ENCODE measurements at regions not wholly inside any gene's neighbourhood (a gene's known extent, or its start where the extent isn't known, plus 50 kb on each side); places are given as distances from the start of the nearest gene placed in this dataset.
A peak's percentile ranks its signal among the peaks of the same experiment; 100 is the strongest.

- no peak for DNase-seq (ENCODE audit: low read depth in 2 of 2)
These were observed 75.2 kb downstream of the RHCG start for GRCh38 chr15:89421219-89421618.

DNA sequence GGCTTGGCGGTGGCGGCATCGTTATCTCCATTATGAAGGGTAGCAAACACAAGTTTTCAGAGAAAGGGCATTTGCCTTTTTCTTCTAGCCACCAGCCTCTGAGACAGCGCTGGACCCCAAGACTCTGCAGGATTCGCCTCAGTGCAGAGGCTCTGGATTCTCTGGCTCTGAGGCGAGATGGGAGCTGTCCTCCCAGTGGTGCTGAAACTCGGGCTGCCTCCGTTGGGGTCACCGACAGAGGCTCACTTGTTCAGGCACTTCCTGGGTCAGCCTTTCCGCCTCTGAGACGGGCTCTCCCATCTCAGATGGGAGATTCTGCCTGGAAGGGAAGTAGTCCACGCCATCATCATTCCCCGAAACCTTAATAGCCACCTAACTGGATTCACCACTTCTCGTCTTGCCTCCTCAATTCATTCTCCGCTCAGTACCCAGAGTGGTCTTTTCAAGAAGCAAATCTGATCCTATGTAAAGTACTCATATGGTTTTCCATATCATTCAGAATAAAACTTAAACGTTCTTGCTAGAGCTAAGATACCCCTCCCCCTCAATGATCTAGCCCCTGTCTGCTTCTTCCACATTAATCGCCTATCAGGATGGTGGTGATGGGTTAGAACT lies 76.9 kb downstream of the RHCG start:
- DNase-seq (ENCODE audit: low read depth in 2 of 2): no peak

DNA sequence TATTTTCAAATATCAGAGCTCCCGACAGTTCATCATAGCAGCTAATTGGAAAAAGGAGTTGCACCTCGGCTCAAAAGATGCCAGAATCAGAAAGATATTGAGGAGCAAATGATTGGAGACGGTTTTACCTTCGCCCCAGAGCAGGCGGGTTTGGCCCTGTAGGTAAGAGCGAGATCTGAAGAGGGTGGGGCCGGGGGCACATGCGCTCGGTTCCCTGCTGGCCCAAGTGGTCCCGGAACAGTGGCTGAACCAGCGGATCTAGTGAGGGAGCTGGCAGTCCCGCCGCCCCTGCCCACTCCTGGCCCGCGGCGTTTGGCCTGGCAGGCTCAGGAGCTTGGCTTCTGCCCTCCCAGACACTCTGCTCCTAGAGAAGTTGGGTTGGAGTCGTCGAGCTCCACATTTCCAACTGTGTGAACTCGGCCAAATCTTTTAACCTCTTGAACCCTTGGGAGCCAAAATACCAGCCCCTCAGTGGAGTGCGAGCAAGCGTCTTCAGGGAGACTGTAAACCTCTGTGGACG lies 79.1 kb downstream of the RHCG start:
- DNase-seq (ENCODE audit: low read depth in 2 of 2): no peak

DNA sequence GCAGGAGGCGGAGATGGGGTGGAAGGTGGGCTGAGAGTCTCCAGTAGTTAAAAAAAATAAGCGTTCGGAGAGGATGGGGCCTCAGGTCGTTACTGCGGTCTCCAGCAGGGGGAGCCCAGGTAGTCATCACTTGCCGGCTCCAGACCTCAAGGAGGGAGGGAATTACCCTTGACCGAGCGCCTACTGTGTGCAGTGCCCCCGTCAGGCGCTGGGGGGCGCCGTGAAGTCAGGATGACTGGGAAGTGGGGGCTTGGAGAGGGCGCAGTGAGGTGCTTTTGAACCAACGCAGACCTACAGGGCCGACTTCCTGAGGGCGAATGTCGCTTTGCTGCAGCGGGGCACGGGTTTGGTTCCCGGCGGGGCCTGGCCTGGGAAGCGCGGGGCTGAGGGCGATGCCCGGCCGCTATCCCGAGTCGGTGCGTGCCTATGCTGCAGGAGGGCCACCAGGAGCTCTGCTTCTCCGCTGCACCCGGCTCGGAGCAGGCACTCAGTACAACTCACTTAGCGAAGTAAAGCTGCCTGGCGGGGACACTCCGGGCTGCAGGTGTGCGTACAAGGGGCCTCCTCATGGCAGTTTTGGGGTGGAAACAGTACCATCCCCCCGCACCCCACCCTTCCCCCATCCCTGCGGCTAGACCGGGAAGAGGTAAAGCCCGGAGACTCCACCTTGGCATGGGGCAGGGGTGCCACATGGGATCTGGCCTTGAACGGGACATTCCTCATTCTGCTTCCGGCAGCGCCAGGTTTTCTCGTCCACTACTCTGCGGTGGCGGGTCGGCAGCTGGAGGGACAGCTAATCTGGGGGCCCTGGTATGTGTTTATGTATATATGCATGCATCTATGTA lies 79.8 kb downstream of the RHCG start:
- DNase-seq (ENCODE audit: low read depth in 2 of 2): peak; percentile 31 to 32

DNA sequence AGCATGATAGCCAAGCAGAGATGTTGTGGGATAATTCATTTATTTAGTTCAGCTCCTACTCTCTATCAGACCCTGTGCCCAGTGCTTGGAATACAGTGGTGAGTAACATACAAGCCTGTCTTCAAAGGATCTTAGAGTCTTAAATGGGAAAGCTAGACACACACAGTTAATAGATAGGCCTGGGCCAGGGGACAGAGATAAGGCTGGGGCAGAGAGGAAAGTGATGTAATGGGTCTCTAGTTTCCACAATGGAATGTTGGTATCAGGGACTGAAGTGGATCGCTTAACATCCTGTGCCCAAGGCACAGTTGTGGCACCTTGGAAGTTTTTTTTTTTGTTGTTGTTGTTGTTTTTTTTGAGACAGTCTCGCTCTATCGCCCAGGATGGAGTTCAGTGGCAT lies 79.9 kb upstream of the POLG start:
- DNase-seq (ENCODE audit: low read depth in 2 of 2): no peak

DNA sequence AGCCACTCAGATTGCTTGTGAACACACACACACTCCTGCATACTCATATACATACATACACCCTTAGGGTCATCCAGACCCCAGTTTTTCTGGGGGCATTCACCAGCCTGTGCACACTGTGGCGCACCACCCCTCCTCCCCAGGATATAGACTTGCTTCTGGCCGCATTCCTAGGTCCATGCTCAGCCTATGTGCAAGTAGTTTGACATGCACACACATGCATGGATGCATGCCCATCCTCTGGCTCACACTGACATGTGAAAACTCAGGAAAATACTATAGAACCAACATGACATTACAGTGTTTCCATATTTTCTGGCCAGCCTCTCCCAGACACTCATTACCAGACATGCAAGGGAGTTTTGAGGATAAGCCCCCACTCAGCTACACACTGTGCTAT lies 79.3 kb upstream of the POLG start:
- no peak for DNase-seq (ENCODE audit: low read depth in 2 of 2)

- no peak for DNase-seq (ENCODE audit: low read depth in 2 of 2)
These were observed 78.3 kb upstream of the POLG start for GRCh38 chr15:89412905-89413411.

GRCh38 chr15:89410039-89410435 lies 75.4 kb upstream of the POLG start:
- DNase-seq (ENCODE audit: low read depth in 2 of 2): no peak

DNA sequence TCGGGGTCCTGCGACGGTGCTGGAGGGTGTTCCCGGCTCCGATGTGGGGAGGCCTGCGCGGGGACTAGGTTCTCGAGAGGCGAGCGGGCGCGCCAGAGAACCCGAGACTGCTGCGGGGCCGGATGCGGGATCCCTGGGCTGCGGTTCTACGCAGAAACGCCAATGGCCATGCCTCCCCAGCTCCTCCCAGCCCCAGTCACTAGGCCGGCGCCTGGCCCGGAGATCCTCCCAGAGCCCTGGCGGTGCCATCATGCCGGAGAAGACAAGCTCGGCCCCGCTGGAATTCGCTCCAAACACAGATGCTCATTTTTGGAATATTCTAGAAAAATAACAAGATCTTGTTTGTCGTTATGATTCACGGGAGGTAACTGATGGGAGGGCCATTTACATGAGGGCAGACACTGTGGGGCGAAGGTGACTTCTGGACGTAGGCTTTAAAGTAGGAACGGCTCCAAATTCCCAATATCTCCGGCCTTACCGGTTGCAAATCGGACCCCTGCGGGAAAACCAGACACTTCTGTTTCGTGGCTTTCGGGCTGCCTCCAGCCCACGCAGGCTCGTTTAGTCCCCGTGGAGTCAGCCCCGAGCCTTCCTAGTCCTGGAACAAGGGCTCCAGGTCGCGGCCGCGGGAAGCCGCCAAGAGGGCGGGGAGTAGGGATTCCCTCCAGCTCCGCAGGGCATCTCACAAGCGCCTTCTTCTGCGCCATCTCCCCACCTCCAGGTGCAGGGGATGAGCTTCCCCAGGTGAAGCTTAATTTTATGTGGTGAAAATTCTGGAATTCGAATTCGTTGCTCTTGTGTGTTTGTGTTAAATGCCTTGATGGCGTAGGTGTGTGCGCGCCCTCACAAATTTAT lies 74.8 kb upstream of the POLG start:
- no peak for DNase-seq (ENCODE audit: low read depth in 2 of 2)

DNA sequence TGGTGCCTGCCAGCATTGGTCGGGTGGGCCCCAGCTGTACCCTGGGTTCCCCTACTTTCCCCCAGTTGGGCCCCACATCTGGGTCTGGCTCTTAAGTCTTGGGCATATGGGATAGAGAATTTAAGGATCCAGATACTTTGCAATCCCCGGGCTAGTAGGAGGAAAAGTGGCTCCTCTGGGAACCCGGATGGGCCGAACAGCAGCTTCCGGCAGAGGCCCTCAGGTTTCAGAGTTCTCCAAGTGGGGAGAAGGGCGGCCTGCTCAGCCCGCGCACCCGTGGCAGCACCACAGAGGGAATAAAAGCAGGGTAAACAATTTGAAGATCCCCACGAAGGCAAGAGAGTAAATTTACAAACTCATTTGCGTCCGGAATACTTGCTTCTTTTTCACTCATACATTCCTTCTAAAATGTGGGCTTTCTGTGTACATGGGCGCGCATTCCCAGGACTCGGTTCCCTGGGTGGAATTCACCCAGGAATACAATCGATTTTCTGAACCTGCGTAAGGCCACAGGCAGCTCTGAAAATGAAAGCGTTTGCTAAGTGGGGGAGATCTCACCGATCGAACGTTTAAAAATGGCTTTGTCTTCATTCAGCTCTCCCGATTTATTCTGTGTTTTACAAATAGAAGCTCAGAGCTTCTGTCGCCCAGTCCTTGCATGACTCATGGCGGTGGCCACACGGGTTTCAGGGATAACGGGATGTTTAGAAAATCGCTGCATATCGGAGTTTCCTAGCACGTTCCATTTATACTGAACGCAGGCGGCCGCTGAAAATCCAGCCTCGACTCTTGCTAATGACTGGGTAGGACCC lies 74.0 kb upstream of the POLG start:
- DNase-seq (ENCODE audit: low read depth in 2 of 2): no peak

DNA sequence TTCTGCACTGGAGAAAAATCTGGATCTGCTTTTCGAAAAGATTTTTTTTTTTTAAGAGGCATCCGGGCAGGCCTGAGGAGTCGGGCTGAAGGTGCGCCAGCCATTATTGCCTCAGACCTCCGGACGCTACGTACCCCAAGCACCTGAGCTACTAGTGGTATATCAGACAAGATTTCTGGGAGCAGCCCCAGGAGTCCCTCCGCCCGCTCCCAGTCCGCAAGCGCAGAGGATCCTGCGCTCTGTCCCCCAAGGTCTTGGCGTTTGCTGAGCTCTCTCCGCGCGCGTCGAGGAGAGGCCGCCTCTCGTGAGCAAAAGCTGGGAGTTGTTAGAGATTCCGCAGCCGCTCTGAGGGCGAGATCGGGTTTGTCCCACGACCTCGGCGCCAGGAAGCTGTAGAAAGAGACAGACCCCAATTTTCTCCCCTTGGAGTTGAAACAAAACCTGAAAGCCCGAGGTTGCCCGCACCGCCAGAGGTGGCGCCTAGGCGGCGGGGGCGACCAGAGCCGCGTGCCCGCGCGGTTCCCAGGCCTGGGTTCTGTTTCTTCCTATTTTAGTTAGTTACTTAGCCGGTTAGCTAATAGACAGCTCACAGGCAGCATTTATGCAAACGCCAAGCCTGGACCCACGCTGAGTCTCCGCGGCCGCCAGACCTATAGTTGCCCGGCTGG lies 72.5 kb upstream of the POLG start:
- DNase-seq (ENCODE audit: low read depth in 2 of 2): no peak

DNA sequence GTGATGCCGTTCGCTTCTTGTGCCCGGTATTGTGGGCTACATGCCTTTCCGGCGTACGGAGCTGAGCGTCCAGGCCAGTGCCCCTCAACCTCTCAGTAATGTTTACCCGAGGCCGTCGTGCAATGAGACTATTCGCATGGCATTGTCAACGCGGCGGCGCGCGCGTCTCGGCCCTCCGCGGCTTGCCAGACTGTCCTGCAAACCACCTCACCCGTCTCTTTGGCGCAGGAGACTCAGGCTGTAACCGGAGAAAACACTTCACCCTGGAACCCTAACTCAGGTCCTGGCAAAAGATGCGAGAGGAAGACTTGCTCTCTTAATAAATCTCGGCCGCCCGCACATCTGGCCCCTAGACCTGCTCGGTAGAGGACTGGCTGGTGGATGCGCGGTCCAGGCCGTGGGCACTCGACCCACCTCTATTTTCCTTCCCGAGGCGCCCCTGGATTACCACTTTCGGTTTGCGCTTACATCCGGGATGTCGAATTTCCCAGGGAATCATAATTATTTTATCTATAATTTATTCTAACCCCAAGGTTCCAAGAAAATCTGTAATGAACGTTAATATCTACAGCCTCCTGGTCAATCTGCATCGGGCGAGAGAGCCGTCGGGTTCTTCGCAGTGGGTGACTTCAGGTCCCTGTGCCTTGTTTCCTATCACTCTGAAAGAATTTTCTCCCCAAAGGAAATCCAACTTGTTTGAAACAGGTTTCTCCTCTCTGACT lies 71.8 kb upstream of the POLG start:
- DNase-seq (ENCODE audit: low read depth in 2 of 2): no peak

DNA sequence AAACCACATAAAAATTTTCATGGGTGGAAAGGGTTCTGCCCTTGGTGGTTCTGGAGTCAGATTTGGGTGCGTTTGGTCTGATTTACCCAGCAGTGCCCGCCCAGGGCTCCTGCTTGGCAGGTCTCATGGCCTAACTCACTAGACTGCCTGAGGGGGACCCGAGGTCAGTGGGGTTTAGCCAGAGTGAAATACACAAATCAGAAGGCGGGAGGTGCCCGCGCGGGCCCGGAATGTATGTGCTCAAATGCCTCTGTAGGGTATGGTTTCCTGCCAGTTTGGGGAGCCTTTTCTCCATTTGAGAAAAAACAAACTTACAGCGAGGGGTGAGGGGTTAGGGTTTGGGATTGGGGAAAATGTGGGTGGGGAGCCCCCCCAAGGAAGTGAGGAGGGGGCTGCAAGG lies 70.9 kb upstream of the POLG start:
- no peak for DNase-seq (ENCODE audit: low read depth in 2 of 2)

DNA sequence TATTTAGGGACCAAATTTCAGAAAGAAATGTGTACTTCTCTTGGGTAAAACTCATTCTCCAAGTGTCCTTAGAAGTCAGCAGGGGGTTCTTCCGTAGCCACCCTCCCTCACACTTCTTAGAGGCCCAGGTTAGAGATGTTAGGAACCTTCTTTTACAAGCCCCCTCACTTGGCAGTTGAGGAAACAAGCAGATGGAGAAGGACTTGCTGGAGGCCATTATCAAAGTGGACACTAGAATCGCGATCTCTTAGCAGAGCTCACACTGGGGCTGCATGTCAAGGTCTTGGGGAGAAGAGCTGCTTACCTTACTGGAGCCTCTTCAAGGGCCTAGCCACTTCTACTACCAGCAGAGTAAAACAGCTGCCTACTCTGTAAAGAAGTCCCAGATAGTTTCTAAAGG lies 69.4 kb upstream of the POLG start:
- no peak for DNase-seq (ENCODE audit: low read depth in 2 of 2)

DNA sequence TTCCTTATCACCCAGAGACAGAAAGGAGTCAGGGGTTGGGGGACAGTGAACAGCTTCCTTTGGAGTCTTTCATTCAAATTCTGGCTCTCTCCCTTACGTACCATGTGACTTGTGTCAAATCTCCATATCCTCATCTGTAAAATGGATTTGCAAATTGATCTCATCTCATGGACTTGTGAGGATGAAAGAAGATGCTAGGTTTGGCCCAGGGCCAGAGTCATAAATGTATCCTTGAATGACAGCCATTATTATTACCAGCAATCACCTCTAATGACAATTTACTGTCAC lies 67.8 kb upstream of the POLG start:
- no peak for DNase-seq (ENCODE audit: low read depth in 2 of 2)

DNA sequence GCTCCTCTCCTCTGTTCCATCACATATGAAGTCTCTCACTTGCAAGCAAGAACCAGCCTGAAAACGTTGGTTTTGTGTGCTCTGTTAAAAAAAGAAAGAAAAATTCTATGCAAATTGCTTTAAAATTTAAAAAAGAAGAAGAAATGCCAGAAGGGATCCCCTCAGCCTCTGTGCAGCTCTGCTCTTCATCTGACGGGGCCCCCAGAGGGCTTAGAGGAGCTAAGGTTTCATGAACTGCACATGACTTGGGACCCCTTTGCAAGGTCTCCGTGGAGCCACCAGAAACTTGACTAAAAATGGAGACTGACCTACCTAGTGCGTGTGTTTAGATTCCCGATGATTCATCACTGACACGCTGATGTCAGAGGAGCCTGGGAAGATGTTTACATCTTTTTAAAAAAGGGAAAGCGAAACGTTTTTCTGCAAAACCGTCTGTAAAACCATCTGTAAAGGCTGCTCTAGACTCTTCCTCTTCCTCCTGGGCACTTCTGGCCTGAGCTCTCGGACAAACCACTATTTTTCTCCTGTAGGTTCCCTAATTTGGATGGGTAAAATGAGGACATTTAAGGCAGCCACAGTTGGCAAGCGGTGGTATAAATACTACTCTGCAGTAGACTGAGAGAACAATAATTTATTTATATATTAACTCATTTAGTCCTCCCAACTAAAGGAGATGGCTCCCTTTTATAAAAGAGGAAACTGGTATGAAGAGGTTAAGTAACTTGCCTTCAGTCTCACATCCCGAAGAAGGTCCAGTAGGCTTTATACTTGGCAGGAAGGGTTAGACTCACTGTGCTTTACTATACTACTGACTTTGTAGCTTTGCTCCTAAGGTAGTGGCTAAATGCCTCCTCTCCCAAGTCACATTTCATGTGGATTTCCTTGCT lies 67.2 kb upstream of the POLG start:
- no peak for DNase-seq (ENCODE audit: low read depth in 2 of 2)

DNA sequence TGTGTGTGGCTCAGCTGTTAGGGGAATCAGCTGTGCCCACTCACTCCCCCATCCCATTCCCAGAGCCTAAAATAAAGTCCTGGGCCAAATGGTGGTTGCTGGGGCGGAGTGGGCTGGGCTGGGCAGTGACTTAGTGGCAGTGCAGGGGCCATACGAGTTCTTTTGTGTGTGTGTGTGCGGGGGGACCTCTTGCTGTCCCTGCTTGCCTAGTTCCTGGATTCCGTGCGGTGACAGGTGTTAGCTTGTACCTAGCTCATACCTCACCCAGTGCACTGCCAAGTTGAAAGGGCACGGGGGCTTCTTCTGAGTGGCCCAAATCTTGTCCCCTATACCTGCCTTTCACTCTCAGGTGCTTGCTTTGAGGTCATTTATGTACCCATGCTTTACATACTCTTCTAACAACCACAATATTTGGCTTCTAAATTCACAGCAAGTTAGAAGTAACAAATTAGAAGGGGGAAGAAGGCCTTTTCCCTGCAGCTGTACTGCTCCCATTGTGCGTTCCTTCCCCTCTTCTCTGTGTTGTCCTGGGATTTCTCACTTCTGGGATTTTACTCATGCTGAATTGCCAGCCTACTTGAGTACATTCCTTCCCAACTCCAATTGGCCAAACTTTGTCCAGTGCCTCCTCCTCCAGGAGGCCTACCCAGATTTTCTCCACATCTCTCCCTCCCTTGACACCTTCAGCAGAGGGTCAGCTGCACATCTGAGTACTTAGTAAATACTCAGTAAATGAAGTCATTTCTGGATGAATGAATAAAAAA lies 66.3 kb upstream of the POLG start:
- no peak for DNase-seq (ENCODE audit: low read depth in 2 of 2)

DNA sequence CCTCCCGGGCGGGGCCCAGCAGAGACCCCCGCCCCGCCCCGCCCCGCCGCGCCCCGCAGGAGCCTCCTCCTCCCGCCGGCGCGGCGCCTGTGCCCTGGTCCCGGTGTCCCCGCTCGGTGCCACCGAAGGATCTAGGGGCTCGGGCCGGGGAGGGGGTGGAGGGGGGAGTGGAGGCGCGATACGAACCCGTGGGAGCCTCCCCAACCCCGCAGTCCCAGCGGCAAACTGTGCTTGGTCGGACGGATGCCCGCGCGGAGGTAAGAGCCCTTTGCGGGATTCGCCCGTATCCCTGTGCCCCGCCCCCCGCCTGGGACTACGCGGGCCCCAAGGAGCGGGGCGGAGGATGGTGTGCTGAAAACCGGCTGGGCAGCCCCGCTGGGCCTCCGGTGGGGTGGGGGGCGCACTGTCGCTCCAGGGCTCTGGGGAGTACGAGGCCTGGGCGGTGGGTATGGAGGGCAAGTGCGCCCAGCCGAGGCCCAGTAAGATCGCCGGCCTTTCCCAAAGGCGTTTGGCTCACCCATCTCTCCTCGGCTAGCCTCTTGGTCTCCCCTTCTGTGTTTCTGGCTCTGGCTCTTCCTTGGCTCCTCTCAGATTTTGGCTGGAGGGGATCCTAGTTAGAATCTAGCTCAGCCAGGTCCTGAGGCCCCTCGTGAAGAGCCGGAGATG lies 65.6 kb upstream of the POLG start:
- DNase-seq (ENCODE audit: low read depth in 2 of 2): no peak
